Vagina (tissue), 2 donors: ENCODE measurements at regions not wholly inside any gene's neighbourhood (a gene's known extent, or its start where the extent isn't known, plus 50 kb on each side); places are given as distances from the start of the nearest gene placed in this dataset.

ENCODE experiments used
- CTCF ChIP-seq, 3 experiments: fragments of 450-650 bp in 2 of 3; fragments of 200-600 bp in 1 of 3; sonication (generic) in 1 of 3; IDR thresholded peaks; one replicate each; pipeline ENCODE4 v1.5.1; 2017 to 2019; ENCODE audit warnings: antibody characterized with exemption in 3 of 3, mild to moderate bottlenecking in 2 of 3, moderate library complexity in 2 of 3
- POLR2AphosphoS5 ChIP-seq, 2 donors: sonication (generic); formaldehyde crosslinking; IDR thresholded peaks; one replicate each; pipeline ENCODE4 v1.9.0; 2017; ENCODE audit warnings: antibody characterized with exemption in 2 of 2, mild to moderate bottlenecking in 2 of 2, low read depth in 1 of 2; ENCODE audit not compliant: insufficient read depth in 1 of 2

GRCh38 chr17:63203652-63204051 is 237.6 kb downstream of the TANC2 start:
- TF ChIP-seq POLR2AphosphoS5 (IDR thresholded peaks at IDR 0.05; ENCODE audit: insufficient read depth in 1 of 2, low read depth in 1 of 2) = no peak
- no peak for TF ChIP-seq CTCF (IDR thresholded peaks at IDR 0.05)
